SK-N-SH (cell line): ENCODE measurements at regions not wholly inside any gene's neighbourhood (a gene's known extent, or its start where the extent isn't known, plus 50 kb on each side); places are given as distances from the start of the nearest gene placed in this dataset.

ENCODE experiments used
- CTCF ChIA-PET: fragments of 300-600, 350-600 bp; formaldehyde crosslinking; extraction: SDS; loops from one replicate; lab custom pipeline; 2021; lab: Yijun Ruan, JAX
- POLR2A ChIA-PET: fragments of 350-600 bp; sonication (Branson Sonifier 250); formaldehyde crosslinking; extraction: SDS; loops from one replicate; lab custom pipeline; 2020; ENCODE audit warnings: antibody characterized with exemption, inconsistent platforms; lab: Yijun Ruan, JAX
- DNase-seq: peaks from one replicate; pipeline ENCODE4 v3.0.0; 2012
- H2AFZ ChIP-seq: fragments of 200-600 bp; sonication (generic); 2 replicates; pipeline ENCODE4 v1.8.1; 2016; ENCODE audit warnings: antibody characterized with exemption, mild to moderate bottlenecking, low read depth
- H3F3A ChIP-seq: fragments of 200-600 bp; sonication (generic); replicated peaks from 2 replicates; pipeline ENCODE3; 2016; ENCODE audit warnings: antibody characterized with exemption, mild to moderate bottlenecking; ENCODE audit not compliant: insufficient read depth
- H3K27ac ChIP-seq, 2 experiments: fragments of 200-500 bp in 1 of 2; fragments of 200-600 bp in 1 of 2; sonication (Bioruptor generic) in 1 of 2; sonication (generic), shearing (Covaris generic) in 1 of 2; 2 replicates each; pipeline versions ENCODE4 v1.5.1 to v1.6.1; 2014 to 2016; ENCODE audit warnings: low read depth in 2 of 2, inconsistent platforms in 1 of 2, low read length in 1 of 2, mild to moderate bottlenecking in 1 of 2, mixed read lengths in 1 of 2
- H3K27me3 ChIP-seq: fragments of 200-600 bp; sonication (generic), shearing (Covaris generic); 2 replicates; pipeline ENCODE4 v1.6.1; 2016; ENCODE audit warnings: mixed run types; ENCODE audit not compliant: insufficient read depth
- H3K36me3 ChIP-seq, 2 experiments: fragments of 200-500 bp in 1 of 2; fragments of 200-600 bp in 1 of 2; sonication (Bioruptor generic) in 1 of 2; sonication (generic) in 1 of 2; replicated peaks in 1 of 2; 2 replicates each; pipeline versions ENCODE3 to v1.5.1; 2014 to 2016; ENCODE audit warnings: low read length in 1 of 2, mild to moderate bottlenecking in 1 of 2; ENCODE audit not compliant: insufficient read depth in 2 of 2, control insufficient read depth in 1 of 2
- H3K4me1 ChIP-seq, 2 experiments: fragments of 200-500 bp in 1 of 2; fragments of 200-600 bp in 1 of 2; sonication (Bioruptor generic) in 1 of 2; sonication (generic), shearing (Covaris generic) in 1 of 2; 2 replicates each; pipeline versions ENCODE4 v1.5.1 to v1.6.1; 2014 to 2016; ENCODE audit warnings: low read depth in 1 of 2, low read length in 1 of 2, mixed run types in 1 of 2; ENCODE audit not compliant: insufficient read depth in 2 of 2, control insufficient read depth in 1 of 2
- H3K4me2 ChIP-seq: fragments of 200-600 bp; sonication (generic), shearing (Covaris generic); 2 replicates; pipeline ENCODE4 v1.6.1; 2017; ENCODE audit warnings: mixed run types
- H3K4me3 ChIP-seq, 2 experiments: fragments of 200-500 bp in 1 of 2; fragments of 200-600 bp in 1 of 2; sonication (Bioruptor generic) in 1 of 2; sonication (generic), shearing (Covaris generic) in 1 of 2; 2 replicates each; pipeline versions ENCODE4 v1.5.1 to v1.8.1; 2014 to 2016; ENCODE audit warnings: low read depth in 2 of 2, inconsistent platforms in 1 of 2, low read length in 1 of 2, mild to moderate bottlenecking in 1 of 2, mixed read lengths in 1 of 2, moderate library complexity in 1 of 2
- H3K79me2 ChIP-seq: fragments of 200-600 bp; sonication (generic); 2 replicates; pipeline ENCODE4 v1.8.1; 2017; ENCODE audit warnings: mild to moderate bottlenecking; ENCODE audit not compliant: insufficient read depth
- H3K9ac ChIP-seq: fragments of 200-600 bp; sonication (generic); 2 replicates; pipeline ENCODE4 v1.6.1; 2017; ENCODE audit warnings: mixed run types
- H3K9me2 ChIP-seq: fragments of 200-600 bp; sonication (generic); 2 replicates; pipeline ENCODE4 v1.6.1; 2017; ENCODE audit warnings: mixed run types
- H3K9me3 ChIP-seq: fragments of 200-600 bp; sonication (generic); 2 replicates; pipeline ENCODE4 v1.6.1; 2017; ENCODE audit warnings: mixed run types, mild to moderate bottlenecking, moderate library complexity
- H4K20me1 ChIP-seq: fragments of 200-600 bp; sonication (generic); 2 replicates; pipeline ENCODE4 v1.6.1; 2017; ENCODE audit warnings: mild to moderate bottlenecking, mixed run types; ENCODE audit not compliant: insufficient read depth
- CTCF ChIP-seq: fragments of 200-600 bp; sonication (generic); IDR thresholded peaks from 2 replicates; pipeline ENCODE4 v1.6.1; 2017; ENCODE audit warnings: antibody characterized with exemption, mild to moderate bottlenecking, moderate library complexity
- ELF1 ChIP-seq: IDR thresholded peaks from 2 replicates; pipeline ENCODE4 v1.4.0; 2012
- EP300 ChIP-seq, 2 experiments: IDR thresholded peaks; 2 replicates each; pipeline versions ENCODE4 v1.4.0 to v1.6.1; 2012; ENCODE audit warnings: borderline replicate concordance in 1 of 2, low read depth in 1 of 2, low read length in 1 of 2
- EZH2phosphoT487 ChIP-seq: fragments of 200-600 bp; sonication (generic); IDR thresholded peaks from 2 replicates; pipeline ENCODE4 v1.6.1; 2017; ENCODE audit warnings: low read depth, mixed run types, mild to moderate bottlenecking, antibody characterized with exemption, moderate library complexity, borderline replicate concordance
- FOXJ3 ChIP-seq: sonication (generic); formaldehyde crosslinking; IDR thresholded peaks from 2 replicates; pipeline ENCODE4 v1.5.1; 2020; ENCODE audit warnings: mild to moderate bottlenecking, missing genetic modification reagents
- FOXM1 ChIP-seq: IDR thresholded peaks from 2 replicates; pipeline ENCODE4 v1.4.0; 2012; ENCODE audit warnings: low read depth, mild to moderate bottlenecking
- IRF3 ChIP-seq: fragments of 150-350 bp; IDR thresholded peaks from 2 replicates; pipeline ENCODE4 v1.6.1; 2016; ENCODE audit warnings: mild to moderate bottlenecking, low read depth, low read length
- JUND ChIP-seq: IDR thresholded peaks from 2 replicates; pipeline ENCODE4 v1.4.0; 2012
- MAX ChIP-seq: IDR thresholded peaks from 2 replicates; pipeline ENCODE4 v1.4.0; 2012; ENCODE audit warnings: low read depth
- NRF1 ChIP-seq: IDR thresholded peaks from 2 replicates; pipeline ENCODE4 v1.6.1; 2012; ENCODE audit warnings: low read depth, mild to moderate bottlenecking, low read length
- PBX3 ChIP-seq: IDR thresholded peaks from 2 replicates; pipeline ENCODE4; 2012
- SMC3 ChIP-seq: IDR thresholded peaks from 2 replicates; pipeline ENCODE4 v1.6.1; 2012; ENCODE audit warnings: low read depth, low read length, improper control_type of control experiment
- TAF1 ChIP-seq: IDR thresholded peaks from 2 replicates; pipeline ENCODE4 v1.6.1; 2012; ENCODE audit warnings: low read depth, mild to moderate bottlenecking, low read length, moderate library complexity, borderline replicate concordance
- TCF12 ChIP-seq: IDR thresholded peaks from 2 replicates; pipeline ENCODE4 v1.4.0; 2012
- USF1 ChIP-seq: IDR thresholded peaks from 2 replicates; pipeline ENCODE4 v1.4.0; 2012; ENCODE audit warnings: low read depth, borderline replicate concordance
- USF2 ChIP-seq: fragments of 150-350 bp; IDR thresholded peaks from 2 replicates; pipeline ENCODE4 v1.6.1; 2017; ENCODE audit warnings: antibody characterized with exemption, low read length, low read depth, borderline replicate concordance
- ZBTB33 ChIP-seq: IDR thresholded peaks from 2 replicates; pipeline ENCODE4 v1.4.0; 2012; ENCODE audit warnings: low read depth, borderline replicate concordance
- WGBS: methylation state at CpG from one replicate; pipeline ENCODE4 v1.1.6; 2017; ENCODE audit warnings: low lambda C conversion rate; 5-methylcytosine and 5-hydroxymethylcytosine counted together

- no peak for TF ChIP-seq ZBTB33
- no peak for TF ChIP-seq FOXJ3
- no peak for TF ChIP-seq USF1
- no peak for TF ChIP-seq IRF3
- TF ChIP-seq MAX, result no peak
- TF ChIP-seq TAF1, result no peak
- TF ChIP-seq TCF12, result no peak
- TF ChIP-seq SMC3, result no peak
- TF ChIP-seq ELF1, result no peak
Measured at GRCh38 chr18:22019193-22019592, 150.2 kb upstream of the GATA6 start (continued).

- H3K4me2 ChIP-seq, result no peak overlapping the region
- H3K27me3 ChIP-seq, result peaks cover 17% of the 10 kb centered on the region; the same call in 1 of the 2 replicates
- ChIA-PET CTCF (no interaction called here), POLR2A (no interaction called here)
- H3F3A ChIP-seq, result no peaks in the 10 kb centered on the region
- no peak for TF ChIP-seq CTCF
- TF ChIP-seq FOXM1, result no peak
- no peak for TF ChIP-seq EZH2phosphoT487
- no peak for TF ChIP-seq JUND
- TF ChIP-seq PBX3, result no peak
- TF ChIP-seq SMC3, result no peak
- no peak for TF ChIP-seq EP300 (IDR thresholded peaks at IDR 0.05; ENCODE audit: borderline replicate concordance in 1 of 2, low read depth in 1 of 2, low read length in 1 of 2)
- no peak for TF ChIP-seq NRF1
- TF ChIP-seq USF2, result no peak
- no peak for TF ChIP-seq IRF3
- no peaks in the 10 kb centered on the region for H3K9me2 ChIP-seq
- H3K9me3 ChIP-seq, result no peaks in the 10 kb centered on the region
- no peaks in the 10 kb centered on the region for H3K79me2 ChIP-seq
- no peak overlapping the region for H3K9ac ChIP-seq
- no peaks in the 10 kb centered on the region for H4K20me1 ChIP-seq
- H3K27ac ChIP-seq, result no peak overlapping the region
- DNase-seq, result no peak
- no peak overlapping the region for H2AFZ ChIP-seq
- 25% methylated on average over 12 of the region's 12 CpGs for WGBS
- no peaks in the 10 kb centered on the region for H3K4me1 ChIP-seq
- H3K4me3 ChIP-seq, result no peak overlapping the region
- H3K36me3 ChIP-seq, result no peaks in the 10 kb centered on the region
Measured at GRCh38 chr18:22020127-22020866, 149.1 kb upstream of the GATA6 start.
